ENCODE measurements at regions not wholly inside any gene's neighbourhood (a gene's known extent, or its start where the extent isn't known, plus 50 kb on each side); places are given as distances from the start of the nearest gene placed in this dataset.

- no peaks in the 10 kb centered on the region for H3K27me3 ChIP-seq
- no peaks in the 10 kb centered on the region for H3K9me3 ChIP-seq
- no peaks in the 10 kb centered on the region for H3K4me1 ChIP-seq
- TF ChIP-seq POLR2AphosphoS5 (IDR thresholded peaks at IDR 0.05; ENCODE audit: insufficient read depth in 1 of 2, low read depth in 1 of 2) (no peak), CTCF (IDR thresholded peaks at IDR 0.05) (no peak), POLR2A (IDR thresholded peaks at IDR 0.05) (no peak)
- no peaks in the 10 kb centered on the region for H3K36me3 ChIP-seq
- DNase-seq (ENCODE audit: extremely low spot score in 2 of 2) = no peak
- intact Hi-C loops (cut with DNase I) = no loop called here
- no peak overlapping the region for H3K27ac ChIP-seq
- H3K4me3 ChIP-seq = no peak overlapping the region
Measured at GRCh38 chr21:15562748-15563147, 167.0 kb upstream of the USP25 start.

GRCh38 chr21:15564907-15565306 lies 164.9 kb upstream of the USP25 start:
- H3K9me3 ChIP-seq = no peaks in the 10 kb centered on the region
- intact Hi-C loops (cut with DNase I) = no loop called here
- H3K27ac ChIP-seq = no peak overlapping the region
- no peak overlapping the region for H3K4me3 ChIP-seq
- TF ChIP-seq POLR2AphosphoS5 (IDR thresholded peaks at IDR 0.05; ENCODE audit: insufficient read depth in 1 of 2, low read depth in 1 of 2) (no peak), POLR2A (IDR thresholded peaks at IDR 0.05) (no peak), CTCF (IDR thresholded peaks at IDR 0.05) (no peak)
- no peaks in the 10 kb centered on the region for H3K4me1 ChIP-seq
- no peaks in the 10 kb centered on the region for H3K36me3 ChIP-seq
- DNase-seq (ENCODE audit: extremely low spot score in 2 of 2) = no peak
- no peaks in the 10 kb centered on the region for H3K27me3 ChIP-seq

DNA sequence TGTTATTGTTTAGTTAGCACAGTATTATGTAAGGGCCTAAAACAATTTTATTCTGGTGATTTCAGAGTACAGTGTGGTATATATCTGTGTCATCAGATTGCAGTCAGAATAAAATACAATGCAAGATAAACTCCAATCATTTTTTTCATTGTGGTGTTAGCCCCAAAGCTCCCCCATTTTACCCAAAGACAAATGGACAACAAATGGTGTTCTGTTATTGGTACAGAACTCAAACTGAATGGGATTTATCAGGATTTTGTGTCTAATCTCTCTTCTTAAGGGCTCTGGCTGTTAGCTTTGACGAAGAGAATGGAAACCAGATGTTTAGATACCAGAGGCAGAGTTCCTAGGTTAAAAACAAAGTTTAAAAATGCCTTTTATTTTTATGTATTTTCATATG lies 163.1 kb upstream of the USP25 start:
- Histone ChIP-seq H3K36me3 (no peaks in the 10 kb centered on the region), H3K27me3 (no peaks in the 10 kb centered on the region), H3K4me1 (no peaks in the 10 kb centered on the region), H3K9me3 (no peaks in the 10 kb centered on the region), H3K27ac (no peak overlapping the region), H3K4me3 (no peak overlapping the region)
- TF ChIP-seq POLR2A (IDR thresholded peaks at IDR 0.05) (no peak), POLR2AphosphoS5 (IDR thresholded peaks at IDR 0.05; ENCODE audit: insufficient read depth in 1 of 2, low read depth in 1 of 2) (no peak), CTCF (IDR thresholded peaks at IDR 0.05) (no peak)
- no peak for DNase-seq (ENCODE audit: extremely low spot score in 2 of 2)
- intact Hi-C loops (cut with DNase I) = no loop called here

- no peaks in the 10 kb centered on the region for H3K27me3 ChIP-seq
- TF ChIP-seq POLR2A (IDR thresholded peaks at IDR 0.05) (no peak), CTCF (IDR thresholded peaks at IDR 0.05) (no peak), POLR2AphosphoS5 (IDR thresholded peaks at IDR 0.05; ENCODE audit: insufficient read depth in 1 of 2, low read depth in 1 of 2) (no peak)
- H3K4me3 ChIP-seq = no peak overlapping the region
- no peaks in the 10 kb centered on the region for H3K4me1 ChIP-seq
- H3K36me3 ChIP-seq = no peaks in the 10 kb centered on the region
- no peak for DNase-seq (ENCODE audit: extremely low spot score in 2 of 2)
- intact Hi-C loops (cut with DNase I) = no loop called here
- no peak overlapping the region for H3K27ac ChIP-seq
- H3K9me3 ChIP-seq = no peaks in the 10 kb centered on the region
Measured at GRCh38 chr21:15567191-15567590, 162.6 kb upstream of the USP25 start.

- Histone ChIP-seq H3K9me3 (no peaks in the 10 kb centered on the region), H3K27ac (no peak overlapping the region), H3K36me3 (no peaks in the 10 kb centered on the region), H3K4me1 (no peaks in the 10 kb centered on the region), H3K4me3 (no peak overlapping the region), H3K27me3 (no peaks in the 10 kb centered on the region)
- no peak for DNase-seq (ENCODE audit: extremely low spot score in 2 of 2)
- TF ChIP-seq POLR2A (IDR thresholded peaks at IDR 0.05) = no peak
- no peak for TF ChIP-seq POLR2AphosphoS5 (IDR thresholded peaks at IDR 0.05; ENCODE audit: insufficient read depth in 1 of 2, low read depth in 1 of 2)
- TF ChIP-seq CTCF (IDR thresholded peaks at IDR 0.05) = no peak
- intact Hi-C loops (cut with DNase I) = no loop called here
Measured at GRCh38 chr21:15568516-15568915, 161.3 kb upstream of the USP25 start.

All from vagina (tissue), 2 donors.